ENCODE measurements at regions not wholly inside any gene's neighbourhood (a gene's known extent, or its start where the extent isn't known, plus 50 kb on each side); places are given as distances from the start of the nearest gene placed in this dataset.

DNA sequence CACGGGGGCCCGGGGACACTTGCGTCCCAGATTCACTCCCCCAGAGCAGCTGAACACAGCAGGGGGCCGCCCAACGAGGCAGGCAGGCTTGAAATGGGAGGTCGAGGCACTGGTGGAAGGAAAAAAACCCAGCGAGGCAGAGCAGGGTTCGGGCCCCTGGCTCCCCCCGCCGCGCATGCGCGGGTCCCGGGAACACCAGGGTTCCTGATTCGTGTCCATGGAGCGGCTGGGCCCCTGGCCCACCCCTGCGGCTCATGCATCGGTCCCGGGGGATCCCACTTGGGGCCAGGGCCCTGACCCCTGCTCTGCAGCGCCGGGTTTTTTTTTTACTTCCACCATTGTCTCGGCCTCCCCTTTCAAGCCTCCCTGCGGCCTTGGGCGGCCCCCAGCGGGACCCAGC, 321.5 kb downstream of the ALG10 start:
- DNase-seq (ENCODE audit: low read depth, low spot score), result no peak

DNA sequence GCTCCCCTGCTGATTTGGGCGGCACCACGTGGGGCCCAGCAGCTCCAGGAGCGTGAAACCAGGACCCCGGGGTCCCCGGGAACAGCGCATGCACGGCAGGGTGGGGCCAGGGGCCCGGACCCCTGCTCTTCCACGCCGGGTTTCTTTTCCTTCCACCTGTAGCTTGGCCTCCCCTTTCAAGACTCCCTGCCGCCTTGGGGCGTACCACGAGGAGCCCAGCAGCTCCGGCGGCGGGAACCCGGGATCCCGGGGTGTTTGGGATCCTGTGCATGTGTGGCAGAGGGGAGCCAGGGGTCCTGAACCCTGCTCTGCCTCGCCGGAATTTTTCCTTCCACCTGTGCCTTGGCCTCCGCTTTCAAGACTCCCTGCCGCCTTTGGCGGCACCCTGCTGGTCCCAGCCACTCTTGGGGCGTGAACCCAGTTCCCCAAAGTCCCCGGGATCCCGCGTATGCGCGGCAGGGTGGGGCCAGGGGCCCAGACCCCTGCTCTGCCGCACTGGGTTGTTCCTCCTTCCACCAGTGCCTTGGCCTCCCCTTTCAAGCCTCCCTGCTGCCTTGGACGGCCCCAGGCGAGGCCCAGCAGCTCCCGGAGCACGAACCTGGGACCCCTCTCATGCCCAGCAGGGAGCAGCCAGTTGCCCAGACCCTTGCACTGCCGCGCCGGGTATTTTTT, 322.7 kb downstream of the ALG10 start:
- no peak for DNase-seq (ENCODE audit: low read depth, low spot score)

DNA sequence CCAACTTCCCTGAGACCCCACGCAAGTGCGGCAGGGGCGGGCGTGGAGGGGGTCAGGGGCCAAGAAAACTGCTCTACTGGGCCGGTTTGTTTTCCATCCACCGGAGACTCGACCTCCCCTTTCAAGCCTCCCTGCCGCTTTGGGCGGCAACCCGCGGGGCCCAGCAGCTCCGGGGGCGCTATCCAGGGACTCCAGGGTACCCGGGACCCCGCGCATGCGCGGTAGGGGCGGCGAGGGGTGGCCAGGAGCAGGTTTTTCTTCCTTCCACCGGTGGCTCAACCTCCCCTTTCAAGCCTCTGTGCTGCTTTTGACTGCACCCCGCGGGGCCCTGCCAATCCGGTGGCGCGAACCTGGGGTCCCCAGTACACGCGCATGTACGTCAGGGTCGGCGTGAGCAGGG, 323.5 kb downstream of the ALG10 start:
- DNase-seq (ENCODE audit: low read depth, low spot score), result no peak

DNA sequence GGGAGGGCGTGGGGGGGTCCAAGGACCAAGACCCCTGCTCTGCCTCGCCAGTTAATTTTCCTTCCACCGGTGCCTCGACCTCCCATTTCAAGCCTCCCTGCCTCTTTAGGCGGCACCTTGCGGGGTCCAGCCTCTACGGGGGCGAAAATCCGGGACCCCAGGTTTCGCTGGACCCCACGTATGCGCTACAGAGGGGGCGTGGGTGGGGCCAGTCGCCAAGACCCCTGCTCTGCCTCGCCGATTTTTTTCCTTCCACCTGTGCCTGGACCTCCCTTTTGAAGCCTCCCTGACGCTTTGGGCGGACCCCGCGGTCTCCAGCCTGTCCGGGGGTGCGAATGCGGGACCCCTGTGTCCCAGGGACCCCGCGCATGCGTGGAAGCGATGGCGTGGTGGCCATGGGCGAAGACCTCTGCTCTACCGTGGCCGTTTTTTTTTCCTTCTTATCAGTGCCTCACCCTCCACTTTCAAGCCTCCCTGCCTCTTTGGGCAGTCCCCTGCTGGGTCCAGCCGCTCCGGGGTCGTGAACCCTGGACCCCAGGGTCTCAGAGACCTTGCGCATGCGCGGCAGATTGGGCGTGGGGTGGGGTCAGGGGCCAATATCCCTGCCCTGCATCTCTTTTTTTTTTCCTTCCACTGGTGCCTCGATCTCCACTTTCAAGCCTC, 324.2 kb downstream of the ALG10 start:
- no peak for DNase-seq (ENCODE audit: low read depth, low spot score)

DNA sequence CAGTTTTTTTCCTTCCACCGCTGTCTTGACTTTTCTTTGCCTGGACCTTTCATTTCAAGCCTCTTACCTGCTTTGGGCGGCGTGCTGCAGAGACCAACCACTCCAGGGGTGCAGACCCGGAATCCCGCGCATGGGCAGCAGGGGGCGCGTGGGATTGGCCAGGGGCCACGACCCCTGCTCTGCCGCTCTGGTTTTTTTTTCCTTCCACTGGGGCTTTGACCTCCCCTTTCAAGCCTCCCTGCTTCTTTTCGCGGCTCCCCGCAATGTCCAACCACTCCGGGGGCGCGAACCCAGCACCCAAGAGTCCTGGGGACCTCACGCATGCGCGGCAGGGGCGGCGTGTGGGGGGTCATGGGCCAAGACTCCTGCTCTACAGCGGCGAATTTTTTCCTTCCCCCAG, 325.1 kb downstream of the ALG10 start:
- DNase-seq (ENCODE audit: low read depth, low spot score), result no peak

DNA sequence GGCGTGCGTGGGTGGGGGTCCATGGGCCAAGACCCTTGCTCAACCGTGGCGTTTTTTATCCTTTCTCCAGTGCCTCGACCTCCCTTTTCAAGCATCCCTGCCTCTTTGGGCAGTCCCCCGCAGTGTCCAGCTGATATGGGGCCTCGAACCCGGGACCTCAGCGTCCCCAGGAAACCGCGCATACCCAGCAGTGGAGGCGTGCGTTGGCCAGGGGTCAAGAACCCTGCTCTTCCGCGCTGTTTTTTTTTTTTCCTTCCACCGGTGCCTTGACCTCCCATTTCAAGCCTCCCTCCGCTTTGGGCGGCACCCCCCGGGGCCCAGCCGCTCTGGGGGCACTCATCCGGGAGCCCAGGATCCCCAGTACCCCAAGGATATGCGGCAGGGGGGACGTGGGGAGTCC, 325.8 kb downstream of the ALG10 start:
- DNase-seq (ENCODE audit: low read depth, low spot score), result no peak

DNA sequence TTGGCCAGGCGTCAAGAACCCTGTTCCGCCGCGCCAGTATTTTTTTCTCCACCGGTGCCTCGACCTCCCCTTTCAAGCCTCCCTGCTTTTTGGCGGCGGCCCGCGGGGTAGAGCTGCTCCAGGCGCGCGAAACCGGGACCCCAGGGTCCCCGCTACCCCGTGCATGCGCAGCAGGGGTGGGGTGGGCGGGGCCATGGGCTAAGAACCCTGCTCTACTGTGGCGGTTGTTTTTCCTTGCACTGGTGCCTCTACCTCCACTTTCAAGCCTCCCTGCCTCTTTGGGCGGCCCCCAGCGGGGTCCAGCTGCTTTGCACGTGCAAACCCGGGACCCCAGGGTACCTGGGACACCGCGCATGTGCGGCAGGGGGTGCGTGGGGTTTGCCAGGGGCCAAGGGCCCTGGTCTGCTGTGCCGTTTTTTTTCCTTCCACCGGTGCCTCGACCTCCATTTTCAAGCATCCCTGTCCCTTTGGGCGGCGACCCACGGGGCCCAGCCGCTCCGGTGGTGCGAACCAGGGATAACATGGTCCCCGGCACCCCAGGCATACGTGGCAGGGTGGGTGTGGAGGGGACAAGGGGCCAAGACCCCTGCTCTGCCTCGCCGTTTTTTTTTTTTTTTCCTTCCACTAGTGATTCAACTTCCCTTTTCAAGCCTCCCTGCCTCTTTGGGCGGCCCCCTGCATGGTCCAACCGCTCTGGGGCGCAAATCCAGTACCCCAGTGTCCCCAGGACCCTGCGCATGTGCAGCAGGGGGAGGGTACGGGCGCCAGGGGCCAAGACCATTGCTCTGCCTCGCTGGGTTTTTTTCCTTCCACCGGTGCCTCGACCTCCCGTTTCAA, 326.8 kb downstream of the ALG10 start:
- no peak for DNase-seq (ENCODE audit: low read depth, low spot score)

DNA sequence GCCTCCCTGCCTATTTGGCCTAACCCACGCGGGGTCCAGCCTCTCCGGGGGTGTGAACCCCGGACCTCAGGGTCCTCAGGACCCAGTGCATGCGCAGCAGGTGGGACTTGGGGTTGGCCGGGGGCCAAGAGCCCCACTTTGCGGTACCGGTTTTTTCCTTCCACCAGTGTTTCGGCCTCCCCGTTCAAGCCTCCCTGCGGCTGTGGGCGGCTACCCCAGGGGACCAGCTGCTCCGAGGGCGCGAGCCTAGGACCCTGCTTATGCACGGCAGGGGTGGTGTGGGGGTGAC, 327.3 kb downstream of the ALG10 start:
- DNase-seq (ENCODE audit: low read depth, low spot score), result no peak

DNA sequence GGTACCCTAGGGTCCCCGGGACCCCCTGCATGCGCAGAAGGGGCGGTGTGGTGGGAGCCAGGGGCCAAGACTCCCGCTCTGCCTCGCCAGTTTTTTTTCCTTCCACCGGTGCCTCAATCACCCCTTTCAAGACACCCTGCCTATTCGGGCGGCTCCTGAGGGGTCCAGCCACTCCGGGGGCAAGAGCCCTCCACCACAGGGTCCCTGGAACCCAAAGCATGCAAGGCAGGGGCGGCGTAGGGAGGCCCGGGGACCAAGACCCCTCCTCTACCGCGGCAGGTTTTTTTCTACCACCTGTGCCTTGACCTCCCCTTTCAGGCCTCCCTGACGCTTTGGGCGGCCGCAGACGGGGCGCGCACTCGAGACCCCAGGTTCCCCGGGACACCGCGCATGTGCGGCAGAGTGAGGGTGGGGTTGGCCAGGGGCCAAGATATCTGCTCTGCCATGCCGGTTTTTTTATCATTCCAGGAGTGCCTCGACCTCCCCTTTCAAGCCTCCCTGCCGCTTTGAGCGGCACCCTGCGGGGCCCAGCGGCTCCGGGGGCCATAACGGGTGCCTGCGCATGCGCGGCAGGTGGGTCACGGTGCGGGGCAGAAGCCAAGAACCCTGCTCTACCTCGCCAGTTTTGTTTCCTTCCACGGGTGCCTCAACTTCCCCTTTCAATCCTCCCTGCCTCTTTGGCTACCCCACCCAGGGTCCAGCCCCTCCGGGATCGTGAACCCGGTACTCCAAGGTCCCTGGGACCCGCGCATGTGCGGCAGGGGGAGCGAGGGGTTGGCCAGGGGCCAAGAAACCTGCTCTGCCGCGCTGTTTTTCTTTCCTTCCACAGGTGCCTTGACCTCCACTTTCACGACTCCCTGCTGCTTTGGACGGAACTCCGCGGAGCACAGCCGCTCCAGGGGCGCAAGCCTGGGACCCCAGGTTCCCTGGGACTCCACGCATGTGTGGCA, 328.1 kb downstream of the ALG10 start:
- DNase-seq (ENCODE audit: low read depth, low spot score), result no peak

DNA sequence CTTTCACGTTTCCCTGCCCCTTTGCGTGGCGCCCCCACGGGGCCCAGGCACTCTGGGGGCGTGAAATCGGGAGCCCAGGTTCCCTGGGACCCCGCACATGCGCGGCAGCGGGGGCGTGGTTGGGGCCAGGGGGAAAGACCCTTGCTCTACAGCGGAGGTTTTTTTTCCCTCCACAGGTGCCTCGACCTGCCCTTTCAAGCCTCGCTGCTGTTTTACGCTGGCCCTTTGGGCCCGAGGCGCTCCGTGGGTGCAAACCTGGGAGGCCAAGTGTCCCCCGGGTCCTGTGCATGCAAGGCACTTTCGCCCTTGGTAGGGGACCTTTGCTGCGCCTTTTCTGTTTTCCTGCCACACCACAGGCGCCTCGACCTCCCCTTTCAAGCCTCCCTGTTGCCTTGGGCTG, 329.8 kb downstream of the ALG10 start:
- DNase-seq (ENCODE audit: low read depth, low spot score), result no peak

DNA sequence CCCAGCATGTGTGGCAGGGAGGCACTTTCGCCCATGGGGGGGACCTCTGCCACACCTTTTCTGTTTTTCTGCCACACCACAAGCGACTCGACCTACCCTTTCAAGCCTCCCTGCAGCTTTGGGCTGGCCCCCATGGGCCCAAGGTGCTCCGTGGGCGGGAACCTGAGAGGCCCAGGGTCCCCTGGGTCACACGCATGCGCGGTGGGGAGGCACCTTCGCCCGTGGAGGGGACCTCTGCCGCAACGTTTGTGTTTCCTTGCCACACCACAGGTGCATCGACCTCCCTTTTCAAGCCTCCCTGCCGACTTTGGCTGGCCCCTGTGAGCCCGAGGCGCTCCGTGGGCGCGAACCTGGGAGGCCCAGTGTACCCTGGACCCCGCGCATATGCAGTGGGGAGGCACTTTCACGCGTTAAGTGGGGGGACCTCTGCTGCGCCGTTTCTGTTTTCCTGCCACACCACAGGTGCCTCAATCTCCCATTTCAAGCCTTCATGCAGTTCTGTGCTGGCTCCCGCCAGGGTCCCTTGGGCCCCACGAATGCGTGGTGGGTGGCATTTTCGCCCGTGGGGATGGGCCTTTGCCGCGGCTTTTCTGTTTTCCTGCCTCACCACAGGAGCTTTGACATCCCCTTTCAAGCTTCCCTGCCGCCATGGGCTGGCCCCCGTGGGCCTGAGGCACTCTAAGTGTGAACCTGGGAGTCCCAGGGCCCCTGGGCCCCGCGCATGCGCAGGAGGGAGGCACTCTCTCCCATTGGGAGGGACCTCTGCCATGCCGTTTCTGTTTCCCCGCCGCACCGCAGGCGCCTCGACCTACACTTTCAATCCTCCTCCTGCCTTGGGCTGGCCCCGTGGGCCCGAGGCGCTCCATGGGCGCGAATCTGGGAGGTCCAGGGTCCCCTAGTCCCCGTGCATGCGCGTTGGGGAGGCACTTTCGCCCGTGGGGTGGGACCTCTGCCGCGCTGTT, 332.2 kb downstream of the ALG10 start:
- DNase-seq (ENCODE audit: low read depth, low spot score), result no peak

DNA sequence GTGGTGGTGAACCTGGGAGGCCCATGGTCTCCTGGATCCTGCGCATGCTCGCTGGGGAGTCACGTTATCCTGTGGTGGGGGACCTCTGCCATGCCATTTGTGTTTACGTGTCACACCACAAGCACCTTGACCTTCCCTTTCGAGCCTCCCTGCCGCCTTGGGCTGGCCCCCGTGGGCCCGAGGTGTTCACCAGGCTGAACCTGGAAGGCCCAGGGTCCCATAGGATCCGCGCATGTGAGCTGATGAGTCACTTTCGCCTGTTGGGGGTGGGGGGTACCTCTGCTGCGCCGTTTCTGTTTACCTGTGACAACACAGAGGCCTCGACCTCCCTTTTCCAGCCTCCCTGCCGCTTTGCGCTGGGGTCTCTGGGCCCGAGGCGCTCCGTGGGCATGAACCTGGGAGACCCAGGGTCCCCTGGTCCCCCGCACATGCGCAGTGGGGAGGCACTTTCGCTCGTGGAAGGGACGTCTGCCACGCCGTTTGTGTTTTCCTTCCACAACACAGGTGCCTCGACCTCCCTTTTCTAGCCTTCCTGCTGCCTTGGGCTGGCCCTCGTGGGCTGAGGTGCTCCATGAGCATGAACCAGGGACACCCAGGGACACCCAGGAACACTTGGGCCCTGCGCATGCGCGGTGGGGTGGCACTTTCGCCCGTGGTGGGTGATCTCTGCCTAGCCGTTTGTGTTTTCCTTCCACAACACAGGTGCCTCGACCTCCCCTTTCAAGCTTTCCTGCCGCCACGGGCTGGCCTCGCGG, 334.1 kb downstream of the ALG10 start:
- no peak for DNase-seq (ENCODE audit: low read depth, low spot score)

DNA sequence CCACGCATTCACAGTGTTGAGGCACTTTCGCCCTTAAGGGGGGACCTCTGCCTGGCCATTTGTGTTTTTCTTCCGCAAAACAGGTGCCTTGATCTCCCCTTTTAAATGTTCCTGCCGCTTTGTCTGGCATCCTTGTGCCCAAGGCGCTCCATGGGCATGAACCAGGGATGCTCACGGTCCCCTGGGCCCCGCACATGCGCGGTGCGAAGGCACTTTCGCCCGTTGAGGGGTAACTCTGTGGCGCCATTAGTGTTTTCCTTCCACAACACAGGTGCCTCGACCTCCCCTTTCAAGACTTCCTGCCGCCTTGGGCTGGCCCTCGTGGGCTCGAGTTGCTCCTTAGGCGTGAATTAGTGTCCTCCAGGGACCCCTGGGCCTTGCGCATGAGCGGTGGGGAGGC, 335.5 kb downstream of the ALG10 start:
- DNase-seq (ENCODE audit: low read depth, low spot score), result no peak

DNA sequence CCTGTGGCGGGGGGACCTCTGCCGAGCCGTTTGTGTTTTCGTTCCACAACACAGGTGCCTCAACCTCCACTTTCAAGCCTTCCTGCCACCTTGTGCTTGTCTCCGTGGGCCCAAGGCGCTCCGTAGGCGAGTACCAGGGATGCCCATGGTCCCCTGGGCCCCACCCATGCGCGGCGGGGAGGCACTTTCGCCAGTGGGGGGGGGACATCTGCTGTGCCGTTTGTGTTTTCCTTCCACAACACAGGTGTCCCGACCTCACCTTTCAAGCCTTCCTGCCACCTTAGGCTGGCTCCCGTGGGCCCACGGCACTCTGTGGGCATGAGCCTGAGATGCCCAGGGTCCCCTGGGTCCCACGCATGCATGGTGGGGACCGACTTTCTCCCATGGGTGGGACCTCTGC, 335.9 kb downstream of the ALG10 start:
- DNase-seq (ENCODE audit: low read depth, low spot score), result no peak

DNA sequence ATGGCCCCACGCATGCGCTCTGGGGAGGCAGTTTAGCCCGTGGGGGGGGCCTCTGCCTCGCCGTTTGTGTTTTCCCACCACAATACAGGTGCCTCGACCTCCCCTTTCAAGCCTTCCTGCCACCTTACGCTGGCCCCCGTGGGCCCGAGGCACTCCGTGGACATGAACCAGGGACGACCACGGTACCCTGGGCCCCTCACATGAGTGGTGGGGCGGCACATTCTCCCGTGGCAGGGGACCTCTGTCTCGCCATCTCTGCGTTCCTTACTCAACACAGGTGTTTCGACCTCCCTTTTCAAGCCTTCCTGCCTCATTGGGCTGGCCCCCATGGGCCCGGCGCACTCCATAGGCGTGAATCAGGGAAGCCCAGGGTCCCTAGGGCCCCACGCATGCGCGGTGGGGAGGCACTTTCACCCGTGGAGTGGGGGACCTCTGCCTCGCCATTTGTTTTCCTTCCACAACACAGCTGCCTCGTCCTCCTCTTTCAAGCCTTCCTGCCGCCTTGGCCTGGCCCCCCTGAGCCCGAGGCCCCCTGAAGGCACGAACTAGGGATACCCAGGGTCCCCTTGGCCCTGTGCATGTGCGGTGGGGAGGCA, 339.5 kb downstream of the ALG10 start:
- no peak for DNase-seq (ENCODE audit: low read depth, low spot score)

DNA sequence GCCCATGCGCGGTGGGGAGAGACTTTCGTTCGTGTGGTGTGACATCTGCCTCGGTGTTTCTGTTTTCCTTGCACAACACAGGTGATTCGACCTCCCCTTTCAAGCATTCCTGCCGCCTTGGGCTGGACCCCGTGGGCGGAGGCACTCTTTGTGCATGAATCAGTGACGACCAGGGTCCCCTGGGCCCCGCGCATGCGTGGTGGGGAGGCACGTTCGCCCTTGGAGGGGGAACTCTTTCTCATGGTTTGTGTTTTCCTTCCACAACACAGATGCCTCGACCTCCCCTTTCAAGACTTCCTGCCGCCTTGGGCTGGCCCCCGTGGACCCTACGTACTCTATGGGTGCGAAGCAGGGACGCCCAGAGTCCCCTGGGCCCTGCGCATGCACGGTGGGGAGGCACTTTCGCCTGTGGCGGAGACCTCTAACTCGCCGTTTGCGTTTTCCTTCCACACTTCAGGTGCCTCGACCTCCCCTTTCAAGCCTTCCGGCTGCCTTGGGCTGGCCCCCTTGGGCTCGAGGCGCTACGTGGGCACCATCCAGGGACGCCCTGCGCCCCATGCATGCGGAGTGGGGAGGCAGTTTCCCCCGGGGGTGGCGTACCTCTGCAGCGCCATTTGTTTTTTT, 340.9 kb downstream of the ALG10 start:
- DNase-seq (ENCODE audit: low read depth, low spot score), result no peak

DNA sequence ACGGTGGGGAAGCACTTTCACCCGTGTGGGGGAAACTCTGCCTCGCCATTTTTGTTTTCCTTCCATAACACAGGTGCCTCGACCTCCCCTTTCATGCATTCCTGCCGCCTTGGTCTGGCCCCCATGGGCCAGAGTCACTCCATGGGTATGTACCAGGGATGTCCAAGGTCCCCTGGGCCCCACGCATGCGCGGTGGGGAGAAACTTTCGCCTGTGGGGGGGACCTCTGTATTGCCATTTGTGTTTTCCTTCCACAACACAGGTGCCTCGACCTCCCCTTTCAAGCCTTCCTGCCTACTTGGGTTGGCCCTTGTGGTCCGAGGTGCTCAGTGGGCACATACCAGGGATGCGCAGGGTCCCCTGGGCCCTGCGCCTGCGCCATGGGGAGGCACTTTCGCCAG, 345.8 kb downstream of the ALG10 start:
- no peak for DNase-seq (ENCODE audit: low read depth, low spot score)

DNA sequence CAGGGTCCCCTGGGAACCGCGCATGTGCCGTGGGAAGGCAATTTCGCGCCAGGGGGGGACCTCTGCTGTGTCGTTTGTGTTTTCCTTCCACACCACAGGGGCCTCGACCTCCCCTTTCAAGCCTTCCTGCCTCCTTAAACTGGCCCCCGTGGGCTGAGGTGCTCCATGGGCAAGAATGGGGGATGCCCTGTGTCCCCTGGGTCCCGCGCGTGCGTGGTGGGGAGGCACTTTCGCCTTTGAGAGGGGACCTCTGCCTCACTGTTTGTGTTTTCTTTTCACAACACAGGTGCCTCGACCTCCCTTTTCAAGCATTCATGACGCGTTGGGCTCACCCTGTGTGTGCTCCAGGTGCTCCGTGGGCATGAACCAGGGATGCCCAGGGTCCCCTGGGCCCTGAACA, 348.8 kb downstream of the ALG10 start:
- no peak for DNase-seq (ENCODE audit: low read depth, low spot score)

DNA sequence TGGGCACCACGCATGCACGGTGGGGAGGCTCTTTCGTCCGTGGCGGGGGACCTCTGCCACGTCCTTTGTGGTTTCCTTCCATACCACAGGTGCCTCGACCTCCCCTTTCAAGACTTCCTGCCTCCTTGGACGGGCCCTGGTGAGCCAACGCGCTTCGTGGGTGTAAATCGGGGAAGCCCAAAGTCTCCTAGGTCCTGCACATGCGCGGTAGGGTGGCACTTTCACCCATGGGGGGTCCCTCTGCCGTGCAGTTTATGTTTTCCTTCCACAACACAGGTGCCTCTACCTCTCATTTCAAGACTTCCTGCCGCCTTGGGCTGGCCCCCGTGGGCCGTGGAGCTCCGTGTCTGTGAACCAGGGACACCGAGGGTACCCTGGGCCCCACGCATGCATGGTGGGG, 349.7 kb downstream of the ALG10 start:
- no peak for DNase-seq (ENCODE audit: low read depth, low spot score)

Measured in astrocyte of the hippocampus (primary cell).